Mucosa of gallbladder (tissue), 1 donor: ENCODE measurements at regions not wholly inside any gene's neighbourhood (a gene's known extent, or its start where the extent isn't known, plus 50 kb on each side); places are given as distances from the start of the nearest gene placed in this dataset.
"Not testable (repeated sequence)": the region's sequence is repeated elsewhere in the genome, so short reads cannot be mapped to it uniquely, and the experiment has no call there.

Experiments used
- DNase-seq: peaks from one replicate; pipeline ENCODE4 v3.0.0-alpha.2; 2020; ENCODE audit warnings: low spot score
- donor health status: DM: no; HTN: no; CAD: no.

GRCh38 chr7:119708891-119709290 is 564.1 kb upstream of the KCND2 start:
- no peak for DNase-seq

GRCh38 chr7:119711104-119711503 is 561.9 kb upstream of the KCND2 start:
- no peak for DNase-seq

DNA sequence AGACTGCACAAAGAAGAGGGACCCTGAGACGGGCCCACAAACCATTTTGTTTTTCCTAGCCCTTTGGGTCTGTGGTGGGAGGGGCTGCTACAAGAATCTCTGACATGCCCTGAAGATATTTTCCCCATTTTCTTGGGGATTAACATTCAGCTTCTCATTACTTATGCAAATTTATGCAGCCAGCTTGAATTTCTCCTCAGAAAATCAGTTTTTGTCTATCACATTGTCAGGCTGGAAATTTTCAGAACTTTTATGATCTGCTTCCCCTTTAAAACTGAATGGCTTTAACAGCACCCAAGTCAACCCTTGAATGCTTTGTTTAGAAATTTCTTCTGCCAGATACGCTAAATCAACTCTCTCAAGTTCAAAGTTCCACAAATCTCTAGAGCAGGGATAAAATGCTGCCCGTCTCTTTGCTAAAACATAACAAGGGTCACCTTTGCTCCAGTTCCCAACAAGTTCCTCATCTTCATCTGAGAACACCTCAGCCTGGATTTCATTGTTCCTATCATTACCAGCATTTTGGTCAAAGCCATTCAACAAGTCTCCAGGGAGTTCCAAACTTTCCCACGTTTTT is 560.0 kb upstream of the KCND2 start:
- no peak for DNase-seq

GRCh38 chr7:119713606-119714005 is 559.4 kb upstream of the KCND2 start:
- DNase-seq: no peak

- no peak for DNase-seq
These were observed 552.4 kb upstream of the KCND2 start for GRCh38 chr7:119720541-119720940.

- DNase-seq: no peak
These were observed 548.8 kb upstream of the KCND2 start for GRCh38 chr7:119724041-119724792.

DNA sequence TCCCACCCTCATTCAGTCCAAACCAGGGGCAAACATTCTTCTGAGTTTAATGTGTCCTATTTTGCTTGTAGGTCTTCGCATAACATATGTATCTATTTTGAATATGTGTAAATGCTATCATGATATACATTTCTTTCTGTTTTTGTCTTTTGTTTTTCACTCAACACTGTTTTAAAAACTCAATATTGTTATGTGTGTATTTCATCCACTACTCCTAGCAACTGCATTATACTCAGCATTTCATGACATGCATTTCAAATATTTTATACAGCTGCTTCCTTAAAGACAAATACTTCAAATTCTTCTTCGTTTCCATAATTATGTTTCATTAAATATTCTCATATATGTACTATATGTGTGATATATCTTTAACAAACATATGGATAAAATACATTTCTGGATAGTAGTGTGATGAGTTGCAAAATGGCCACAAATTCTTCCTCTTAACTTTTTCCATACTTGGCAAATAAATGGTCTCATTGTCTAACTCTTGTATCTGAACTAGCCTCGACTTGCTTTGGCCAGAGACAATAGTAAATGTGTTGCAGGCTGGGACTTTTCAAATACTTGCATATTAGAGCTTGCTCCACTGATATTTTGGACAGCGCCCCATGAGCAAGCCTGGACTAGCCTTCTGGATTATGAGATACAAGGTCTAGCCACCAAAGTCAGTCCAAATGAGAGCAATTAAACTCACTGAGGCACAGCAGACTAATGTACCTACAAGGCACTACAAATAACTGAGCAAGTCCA is 539.7 kb upstream of the KCND2 start:
- no peak for DNase-seq

DNA sequence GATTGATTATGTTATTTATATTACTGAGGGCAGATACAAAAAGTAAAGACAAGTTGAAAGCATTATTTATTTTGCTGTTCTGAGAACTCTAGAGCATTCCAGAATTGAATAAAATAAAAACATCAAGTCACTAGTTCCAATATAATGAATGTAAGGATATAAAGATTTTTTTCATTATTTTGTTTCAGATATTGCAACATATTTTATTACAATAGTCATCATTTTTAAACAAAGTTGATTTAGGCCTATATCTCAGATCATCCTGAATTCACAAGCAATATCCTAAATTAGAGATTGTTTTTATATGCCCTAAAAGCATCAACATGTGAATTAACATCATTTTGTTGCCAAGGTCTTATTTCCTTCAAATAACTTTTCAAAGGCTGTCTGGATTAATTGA is 535.6 kb upstream of the KCND2 start:
- no peak for DNase-seq

DNA sequence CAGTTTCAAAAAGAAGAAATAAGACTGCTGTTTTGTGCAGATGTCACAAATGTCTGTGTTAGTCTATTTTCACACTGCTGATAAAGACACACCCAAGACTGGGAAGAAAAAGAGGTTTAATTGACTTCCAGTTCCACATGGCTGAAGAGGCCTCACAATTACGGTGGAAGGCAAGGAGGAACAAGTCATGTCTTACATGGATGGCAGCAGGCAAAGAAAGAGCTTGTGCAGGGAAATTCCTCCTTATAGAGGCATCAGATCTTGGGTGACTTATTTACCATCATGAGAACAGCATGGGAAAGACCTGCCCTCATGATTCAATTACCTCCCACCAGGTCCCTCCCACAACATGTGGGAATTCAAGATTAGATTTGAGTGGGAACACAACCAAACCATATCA is 527.7 kb upstream of the KCND2 start:
- DNase-seq: not testable (repeated sequence)

GRCh38 chr7:119748251-119748860 is 524.6 kb upstream of the KCND2 start:
- DNase-seq: no peak

GRCh38 chr7:119748991-119749390 is 524.0 kb upstream of the KCND2 start:
- no peak for DNase-seq

- DNase-seq: no peak
These were observed 516.3 kb upstream of the KCND2 start for GRCh38 chr7:119756687-119757086.

- no peak for DNase-seq
These were observed 514.7 kb upstream of the KCND2 start for GRCh38 chr7:119758254-119758653.

GRCh38 chr7:119761776-119762175 is 511.2 kb upstream of the KCND2 start:
- no peak for DNase-seq

GRCh38 chr7:119782286-119782685 is 490.7 kb upstream of the KCND2 start:
- no peak for DNase-seq

DNA sequence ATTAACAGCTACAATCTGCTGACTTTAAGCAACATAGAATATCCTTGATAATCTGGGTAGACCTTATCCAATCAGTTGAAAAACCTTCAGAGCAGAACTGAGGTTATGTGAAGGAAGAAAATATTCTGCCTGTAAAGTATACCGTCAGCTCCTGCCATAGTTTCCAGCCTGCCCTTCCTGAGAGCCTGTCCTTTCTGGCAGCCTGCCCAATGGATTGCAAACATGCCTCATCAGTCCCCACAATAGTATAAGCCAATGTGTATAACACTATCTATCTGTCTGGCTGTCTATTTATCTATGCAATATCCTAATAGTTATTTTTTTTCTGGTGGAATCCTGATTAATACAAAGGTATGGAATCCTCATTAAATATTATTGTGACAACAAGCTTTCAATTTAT is 489.2 kb upstream of the KCND2 start:
- DNase-seq: no peak

DNA sequence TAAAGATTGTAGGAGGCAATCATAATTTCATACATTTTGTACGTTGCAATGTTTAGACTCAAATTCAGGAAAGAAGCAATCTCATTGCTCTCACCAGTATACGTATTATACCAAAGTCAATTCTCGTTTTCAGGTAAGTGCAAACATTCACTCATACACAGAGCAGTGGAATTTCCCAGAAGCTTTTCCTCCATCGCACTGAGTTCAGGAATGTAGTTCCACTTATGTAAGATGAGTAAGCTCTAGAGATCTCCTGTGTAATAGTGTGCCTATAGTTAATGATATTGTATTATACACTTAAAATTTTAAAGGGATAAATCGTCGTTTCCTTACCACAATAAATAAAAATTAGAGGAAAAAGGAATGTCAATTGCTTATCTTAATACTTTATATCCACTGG is 470.8 kb upstream of the KCND2 start:
- no peak for DNase-seq

GRCh38 chr7:119825091-119825655 is 447.8 kb upstream of the KCND2 start:
- DNase-seq: no peak

GRCh38 chr7:119826547-119826946 is 446.4 kb upstream of the KCND2 start:
- DNase-seq: no peak

GRCh38 chr7:119838444-119838843 is 434.5 kb upstream of the KCND2 start:
- DNase-seq: no peak

DNA sequence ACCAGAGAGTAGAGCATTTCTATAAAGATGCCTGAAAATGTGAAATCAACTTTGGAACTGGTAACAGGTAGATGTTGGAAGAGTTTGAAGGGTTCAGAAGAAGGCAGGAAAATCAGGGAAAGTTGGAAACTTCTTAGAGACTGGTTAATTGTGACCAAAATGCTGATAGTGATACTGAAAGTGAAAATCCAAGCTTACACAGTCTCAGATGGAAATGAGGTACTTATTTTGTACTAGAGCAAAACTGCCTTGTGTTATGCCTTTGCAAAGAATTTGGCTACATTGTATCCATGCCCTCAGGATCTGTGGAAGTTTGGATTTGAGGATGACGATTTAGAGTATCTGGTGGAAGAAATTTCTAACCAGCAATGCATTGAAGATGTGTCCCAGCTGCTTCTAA is 430.6 kb upstream of the KCND2 start:
- no peak for DNase-seq

- DNase-seq: no peak
These were observed 430.2 kb upstream of the KCND2 start for GRCh38 chr7:119842786-119843185.
